Adipocyte (in vitro differentiated cells): ENCODE measurements at regions not wholly inside any gene's neighbourhood (a gene's known extent, or its start where the extent isn't known, plus 50 kb on each side); places are given as distances from the start of the nearest gene placed in this dataset.

Source experiments
- DNase-seq: peaks from one replicate; pipeline ENCODE4 v3.0.0-alpha.2; 2015; ENCODE audit warnings: low read depth
- H3K27me3 ChIP-seq: replicated peaks from 2 replicates; pipeline ENCODE4 v1.7.0; 2013; ENCODE audit warnings: mild to moderate bottlenecking, low read length, moderate library complexity; ENCODE audit not compliant: control insufficient read depth, insufficient read depth
- H3K36me3 ChIP-seq: 2 replicates; pipeline ENCODE4 v1.7.0; 2013; ENCODE audit warnings: low read length, mild to moderate bottlenecking, moderate library complexity; ENCODE audit not compliant: control insufficient read depth, insufficient read depth, severe bottlenecking
- H3K4me1 ChIP-seq: 2 replicates; pipeline ENCODE4 v1.7.0; 2013; ENCODE audit warnings: mild to moderate bottlenecking, low read length, moderate library complexity; ENCODE audit not compliant: control insufficient read depth, insufficient read depth
- H3K4me3 ChIP-seq: 2 replicates; pipeline ENCODE4 v1.7.0; 2013; ENCODE audit warnings: mild to moderate bottlenecking, low read length, moderate library complexity
- H3K9ac ChIP-seq: 2 replicates; pipeline ENCODE4 v1.7.0; 2013; ENCODE audit warnings: mild to moderate bottlenecking, low read length, moderate library complexity
- H3K9me3 ChIP-seq: 2 replicates; pipeline ENCODE4 v1.7.0; 2013; ENCODE audit warnings: mild to moderate bottlenecking, low read length, moderate library complexity; ENCODE audit not compliant: control insufficient read depth

DNA sequence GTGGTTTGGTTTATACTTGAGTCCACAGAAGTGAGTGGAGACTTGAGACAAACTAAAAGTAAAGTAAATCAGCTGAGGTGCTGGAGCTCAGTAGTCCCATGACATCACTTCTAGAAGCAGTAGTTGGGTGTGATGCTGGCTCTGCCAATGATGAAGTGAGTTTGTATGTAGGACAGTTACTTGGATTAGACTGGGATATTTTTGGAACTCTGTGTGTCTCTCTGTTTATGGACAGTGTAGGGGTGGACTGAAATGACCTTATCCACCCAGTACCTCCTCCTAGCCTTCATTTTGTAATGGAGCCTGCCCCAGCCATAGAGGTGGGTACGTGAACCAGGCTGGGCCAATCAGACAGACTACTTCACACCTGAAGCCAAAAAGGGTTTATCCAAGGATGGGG, 52.2 kb downstream of the POLR1D start:
- no peak for DNase-seq
- no peaks in the 10 kb centered on the region for H3K27me3 ChIP-seq
- no peaks in the 10 kb centered on the region for H3K9me3 ChIP-seq
- H3K4me1 ChIP-seq: peaks cover 3% of the 10 kb centered on the region
- H3K9ac ChIP-seq: no peak overlapping the region
- no peak overlapping the region for H3K4me3 ChIP-seq
- no peaks in the 10 kb centered on the region for H3K36me3 ChIP-seq

DNA sequence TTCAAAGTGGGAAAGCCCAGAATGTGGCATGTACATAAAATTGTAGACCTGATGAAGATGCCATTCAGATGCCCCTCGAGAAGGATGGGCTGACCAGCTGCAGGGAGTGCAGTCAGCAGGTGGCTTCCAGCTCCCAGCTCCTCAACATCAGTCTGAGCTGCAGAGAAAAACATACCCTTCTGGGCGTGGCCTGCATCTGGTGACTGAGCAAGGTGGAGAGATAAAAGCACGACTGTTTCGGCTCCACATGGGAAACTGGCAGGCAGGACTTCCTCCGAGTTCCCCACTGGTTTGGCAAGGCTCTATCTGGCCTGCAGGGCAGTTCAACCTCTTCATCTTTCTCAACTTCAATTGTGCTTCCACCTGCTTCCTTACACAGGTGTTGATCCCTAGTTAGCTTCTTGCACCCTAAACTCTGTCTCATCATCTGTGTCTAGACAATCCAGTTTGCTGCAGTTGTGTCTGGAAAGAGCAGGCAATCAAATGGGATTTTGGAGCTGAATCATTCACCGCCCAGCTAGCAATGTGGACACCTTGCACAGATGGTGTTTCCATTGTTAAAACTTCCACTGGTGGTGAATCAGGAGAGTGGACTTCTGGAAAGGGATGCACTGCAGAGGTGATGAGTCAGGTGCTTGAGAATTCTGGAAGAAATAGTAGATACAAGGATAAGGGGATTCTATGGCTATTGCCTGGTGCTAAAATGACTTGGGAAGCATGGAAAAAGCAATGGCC, 56.8 kb downstream of the POLR1D start:
- Histone ChIP-seq H3K9ac (no peak overlapping the region), H3K27me3 (no peaks in the 10 kb centered on the region), H3K36me3 (no peaks in the 10 kb centered on the region), H3K4me3 (no peak overlapping the region), H3K4me1 (peaks cover 3% of the 10 kb centered on the region), H3K9me3 (no peaks in the 10 kb centered on the region)
- DNase-seq: no peak

DNA sequence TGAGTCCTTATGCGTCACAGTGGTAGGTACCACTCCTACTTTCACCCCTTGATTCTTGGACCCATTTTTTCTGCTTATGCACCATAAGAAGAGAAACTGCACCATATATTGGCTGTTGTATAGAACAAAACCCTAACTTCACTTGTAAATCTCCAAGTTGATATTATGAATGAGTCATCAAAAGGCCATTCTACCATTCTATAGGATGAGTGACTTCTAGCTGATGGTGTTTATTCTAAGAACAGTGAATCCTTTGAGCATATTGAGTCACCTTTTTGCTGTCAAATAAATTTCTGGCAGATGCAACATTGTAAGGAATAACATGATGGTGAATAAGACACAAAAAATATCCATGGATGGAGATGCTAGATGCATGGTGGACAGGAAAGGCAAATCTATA, 57.7 kb downstream of the POLR1D start:
- no peak for DNase-seq
- Histone ChIP-seq H3K9me3 (no peaks in the 10 kb centered on the region), H3K4me1 (peaks cover 3% of the 10 kb centered on the region), H3K27me3 (no peaks in the 10 kb centered on the region), H3K9ac (no peak overlapping the region), H3K36me3 (no peaks in the 10 kb centered on the region), H3K4me3 (no peak overlapping the region)

DNA sequence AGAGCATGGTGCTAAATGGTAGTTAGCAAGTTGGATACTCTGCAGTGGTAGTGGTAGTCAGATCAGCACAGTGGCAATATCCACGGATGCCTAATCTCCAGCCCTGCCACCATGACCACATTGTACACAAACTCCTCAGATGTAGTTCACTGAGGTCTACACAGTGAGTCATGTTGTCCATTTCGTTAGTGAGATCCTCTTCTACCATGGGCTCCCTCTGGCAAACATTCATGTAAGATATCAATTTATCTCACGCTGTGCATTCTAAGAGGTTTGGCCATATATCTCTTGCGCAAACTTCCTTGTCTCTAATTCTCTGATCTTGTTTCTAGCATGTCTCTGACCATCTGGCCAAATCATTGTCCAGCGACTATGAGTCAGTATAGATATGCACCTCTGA, 58.2 kb downstream of the POLR1D start:
- Histone ChIP-seq H3K9me3 (no peaks in the 10 kb centered on the region), H3K36me3 (no peaks in the 10 kb centered on the region), H3K27me3 (no peaks in the 10 kb centered on the region), H3K4me1 (peaks cover 3% of the 10 kb centered on the region), H3K9ac (no peak overlapping the region), H3K4me3 (no peak overlapping the region)
- no peak for DNase-seq

GRCh38 chr13:27680465-27680864, 58.8 kb downstream of the POLR1D start:
- Histone ChIP-seq H3K9ac (no peak overlapping the region), H3K27me3 (no peaks in the 10 kb centered on the region), H3K4me1 (peaks cover 3% of the 10 kb centered on the region), H3K4me3 (no peak overlapping the region), H3K36me3 (no peaks in the 10 kb centered on the region), H3K9me3 (no peaks in the 10 kb centered on the region)
- no peak for DNase-seq

DNA sequence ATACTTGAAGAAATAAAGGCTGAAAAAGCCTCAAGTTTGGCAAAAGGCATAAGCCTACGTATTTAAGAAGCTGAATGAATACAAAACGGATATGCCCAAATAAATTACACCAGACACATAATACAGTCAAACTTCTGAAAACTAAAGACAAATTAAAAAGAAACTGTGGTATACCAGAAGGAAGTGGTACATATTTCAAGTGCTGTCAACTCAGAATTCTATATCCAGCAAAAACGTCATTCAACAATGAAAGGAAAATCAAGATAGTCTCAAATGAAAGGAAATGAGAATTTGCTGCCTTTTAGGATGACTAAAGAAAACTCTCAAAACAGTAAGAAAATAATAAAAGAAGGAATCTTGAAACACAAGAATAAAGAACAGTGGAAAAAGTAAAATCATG, 69.5 kb downstream of the POLR1D start:
- Histone ChIP-seq H3K4me3 (no peak overlapping the region), H3K9me3 (peaks cover 10% of the 10 kb centered on the region), H3K9ac (no peak overlapping the region), H3K27me3 (no peaks in the 10 kb centered on the region), H3K4me1 (no peaks in the 10 kb centered on the region), H3K36me3 (no peaks in the 10 kb centered on the region)
- no peak for DNase-seq

DNA sequence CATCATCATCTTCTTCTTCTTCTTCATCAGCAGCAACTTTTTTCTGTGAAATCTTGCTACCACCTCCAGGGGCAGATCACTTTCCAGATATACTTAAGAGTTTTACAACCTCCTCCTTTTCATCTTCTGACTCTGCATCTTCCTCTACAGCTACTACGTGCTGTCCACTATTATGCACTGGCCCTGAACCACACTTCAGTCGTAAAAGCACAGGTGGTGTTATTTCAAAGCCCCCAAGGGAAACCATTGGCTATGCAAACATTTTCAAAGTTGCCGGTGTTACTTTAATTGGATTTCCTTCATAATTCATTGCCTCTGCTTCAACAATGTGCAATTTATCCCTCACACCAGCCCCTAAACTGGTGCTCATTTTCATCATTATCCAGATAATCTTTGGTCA, 75.0 kb downstream of the POLR1D start:
- Histone ChIP-seq H3K27me3 (no peaks in the 10 kb centered on the region), H3K9ac (no peak overlapping the region), H3K36me3 (no peaks in the 10 kb centered on the region), H3K4me3 (no peak overlapping the region), H3K4me1 (no peaks in the 10 kb centered on the region), H3K9me3 (peaks cover 5% of the 10 kb centered on the region)
- no peak for DNase-seq

GRCh38 chr13:27699952-27700351, 78.3 kb downstream of the POLR1D start:
- no peak overlapping the region for H3K4me3 ChIP-seq
- no peaks in the 10 kb centered on the region for H3K36me3 ChIP-seq
- H3K9me3 ChIP-seq: peaks cover 20% of the 10 kb centered on the region
- DNase-seq: no peak
- H3K4me1 ChIP-seq: no peaks in the 10 kb centered on the region
- H3K27me3 ChIP-seq: no peaks in the 10 kb centered on the region
- no peak overlapping the region for H3K9ac ChIP-seq

GRCh38 chr13:27704681-27705080, 83.0 kb downstream of the POLR1D start:
- DNase-seq: no peak
- no peaks in the 10 kb centered on the region for H3K36me3 ChIP-seq
- no peak overlapping the region for H3K9ac ChIP-seq
- H3K4me1 ChIP-seq: no peaks in the 10 kb centered on the region
- H3K9me3 ChIP-seq: peaks cover 29% of the 10 kb centered on the region
- no peaks in the 10 kb centered on the region for H3K27me3 ChIP-seq
- H3K4me3 ChIP-seq: no peak overlapping the region

DNA sequence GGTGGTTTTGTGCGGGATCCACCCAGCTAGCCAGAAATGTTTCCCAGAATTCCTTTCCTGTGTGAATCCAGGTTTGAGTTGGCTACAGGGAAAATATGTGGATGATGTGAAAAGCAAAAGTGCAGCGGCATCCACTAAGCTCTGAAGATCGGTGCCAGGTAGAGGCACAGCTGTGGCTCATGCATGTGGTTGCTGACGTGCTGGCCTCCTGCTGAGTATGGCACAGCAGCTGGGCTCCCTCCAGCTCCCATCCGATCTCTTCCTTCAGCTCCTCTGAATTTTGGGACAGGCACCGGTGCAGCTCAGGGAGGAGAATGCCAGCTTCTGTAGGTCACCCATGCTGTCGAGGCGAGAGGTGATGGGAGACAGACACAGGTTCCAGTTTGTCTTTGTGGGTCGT, 84.0 kb upstream of the GSX1 start:
- Histone ChIP-seq H3K4me1 (no peaks in the 10 kb centered on the region), H3K4me3 (no peak overlapping the region), H3K9me3 (peaks cover 17% of the 10 kb centered on the region), H3K27me3 (no peaks in the 10 kb centered on the region), H3K9ac (no peak overlapping the region), H3K36me3 (no peaks in the 10 kb centered on the region)
- DNase-seq: no peak

DNA sequence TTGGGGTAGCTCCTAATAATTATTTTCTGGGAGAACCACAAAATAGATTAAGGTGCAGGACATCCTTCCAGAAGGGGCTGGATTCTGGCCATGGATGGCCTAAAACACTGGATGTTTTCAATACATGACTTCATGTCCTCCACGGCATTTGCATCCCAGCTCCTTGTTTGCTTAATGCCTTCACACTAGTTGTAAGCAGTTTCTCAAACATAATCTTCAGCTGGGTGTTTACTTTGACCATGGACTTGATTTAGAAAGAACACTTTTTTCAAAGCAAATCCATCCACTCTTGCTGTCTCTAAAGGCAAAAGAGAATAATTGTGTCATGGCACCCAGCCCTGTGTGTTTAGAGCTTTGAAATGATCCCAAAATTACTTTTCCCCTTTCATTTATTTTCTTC, 82.5 kb upstream of the GSX1 start:
- no peak overlapping the region for H3K4me3 ChIP-seq
- no peaks in the 10 kb centered on the region for H3K27me3 ChIP-seq
- no peaks in the 10 kb centered on the region for H3K4me1 ChIP-seq
- no peak overlapping the region for H3K9ac ChIP-seq
- DNase-seq: no peak
- H3K36me3 ChIP-seq: no peaks in the 10 kb centered on the region
- H3K9me3 ChIP-seq: peaks cover 10% of the 10 kb centered on the region

- peak; percentile 5 for DNase-seq
- Histone ChIP-seq H3K9ac (no peak overlapping the region), H3K36me3 (no peaks in the 10 kb centered on the region), H3K4me3 (no peak overlapping the region), H3K4me1 (no peaks in the 10 kb centered on the region), H3K27me3 (no peaks in the 10 kb centered on the region), H3K9me3 (no peaks in the 10 kb centered on the region)
Measured at GRCh38 chr13:27712421-27712820, 79.9 kb upstream of the GSX1 start.
